ENCODE measurements at regions not wholly inside any gene's neighbourhood (a gene's known extent, or its start where the extent isn't known, plus 50 kb on each side); places are given as distances from the start of the nearest gene placed in this dataset.
A peak's percentile ranks its signal among the peaks of the same experiment; 100 is the strongest.
"Not testable (repeated sequence)": the region's sequence is repeated elsewhere in the genome, so short reads cannot be mapped to it uniquely, and the experiment has no call there.

GRCh38 chr4:77438549-77438948 lies 167.1 kb upstream of the CXCL13 start:
- TF ChIP-seq CTCF (IDR thresholded peaks at IDR 0.05; ENCODE audit: control insufficient read depth, insufficient read depth, low read depth, low read length, missing control alignments) = no peak
- DNase-seq (ENCODE audit: low read depth) = no peak
- no peak overlapping the region for H3K4me3 ChIP-seq (ENCODE audit: control insufficient read depth, low read depth, low read length)

- H3K4me3 ChIP-seq (ENCODE audit: control insufficient read depth, low read depth, low read length) = no peak overlapping the region
- DNase-seq (ENCODE audit: low read depth) = peak; percentile 54
- TF ChIP-seq CTCF (IDR thresholded peaks at IDR 0.05; ENCODE audit: control insufficient read depth, insufficient read depth, low read depth, low read length, missing control alignments) = no peak
Observed at GRCh38 chr4:77443941-77444340, 161.7 kb upstream of the CXCL13 start.

GRCh38 chr4:77445823-77446222 lies 159.8 kb upstream of the CXCL13 start:
- H3K4me3 ChIP-seq (ENCODE audit: control insufficient read depth, low read depth, low read length) = no peak overlapping the region
- TF ChIP-seq CTCF (IDR thresholded peaks at IDR 0.05; ENCODE audit: control insufficient read depth, insufficient read depth, low read depth, low read length, missing control alignments) = no peak
- no peak for DNase-seq (ENCODE audit: low read depth)

- no peak for TF ChIP-seq CTCF (IDR thresholded peaks at IDR 0.05; ENCODE audit: control insufficient read depth, insufficient read depth, low read depth, low read length, missing control alignments)
Observed at GRCh38 chr4:77446601-77447000, 159.0 kb upstream of the CXCL13 start.

GRCh38 chr4:77449171-77449570 lies 156.4 kb upstream of the CXCL13 start:
- no peak for DNase-seq (ENCODE audit: low read depth)
- TF ChIP-seq CTCF (IDR thresholded peaks at IDR 0.05; ENCODE audit: control insufficient read depth, insufficient read depth, low read depth, low read length, missing control alignments) = no peak
- no peak overlapping the region for H3K4me3 ChIP-seq (ENCODE audit: control insufficient read depth, low read depth, low read length)

More at GRCh38 chr4:77446601-77447000, 159.0 kb upstream of the CXCL13 start:
- no peak for DNase-seq (ENCODE audit: low read depth)
- H3K4me3 ChIP-seq (ENCODE audit: control insufficient read depth, low read depth, low read length) = no peak overlapping the region

GRCh38 chr4:77450006-77450405 lies 155.6 kb upstream of the CXCL13 start:
- H3K4me3 ChIP-seq (ENCODE audit: control insufficient read depth, low read depth, low read length) = no peak overlapping the region
- no peak for DNase-seq (ENCODE audit: low read depth)
- no peak for TF ChIP-seq CTCF (IDR thresholded peaks at IDR 0.05; ENCODE audit: control insufficient read depth, insufficient read depth, low read depth, low read length, missing control alignments)

GRCh38 chr4:77451530-77451929 lies 154.1 kb upstream of the CXCL13 start:
- no peak for DNase-seq (ENCODE audit: low read depth)
- no peak for TF ChIP-seq CTCF (IDR thresholded peaks at IDR 0.05; ENCODE audit: control insufficient read depth, insufficient read depth, low read depth, low read length, missing control alignments)
- no peak overlapping the region for H3K4me3 ChIP-seq (ENCODE audit: control insufficient read depth, low read depth, low read length)

GRCh38 chr4:77452117-77452516 lies 153.5 kb upstream of the CXCL13 start:
- H3K4me3 ChIP-seq (ENCODE audit: control insufficient read depth, low read depth, low read length); DNase-seq (ENCODE audit: low read depth): not testable (repeated sequence)

Data from AG09309 (cell line).